UCSD-AML1 (cell line): ENCODE measurements at regions not wholly inside any gene's neighbourhood (a gene's known extent, or its start where the extent isn't known, plus 50 kb on each side); places are given as distances from the start of the nearest gene placed in this dataset.
"Not testable (repeated sequence)": the region's sequence is repeated elsewhere in the genome, so short reads cannot be mapped to it uniquely, and the experiment has no call there.

Source experiments
- DNase-seq: peaks from one replicate; lab custom pipeline; 2025; ENCODE audit not compliant: unreplicated experiment; lab: John Stamatoyannopoulos, UW

GRCh38 chr18:79595876-79596374 is 83.7 kb upstream of the CTDP1 start:
- no peak for DNase-seq

GRCh38 chr18:79596446-79597175 is 83.0 kb upstream of the CTDP1 start:
- no peak for DNase-seq

GRCh38 chr18:79597176-79597830 is 82.3 kb upstream of the CTDP1 start:
- no peak for DNase-seq

GRCh38 chr18:79597831-79598632 is 81.6 kb upstream of the CTDP1 start:
- DNase-seq: no peak

GRCh38 chr18:79598633-79599175 is 80.9 kb upstream of the CTDP1 start:
- DNase-seq: no peak

- DNase-seq: no peak
These were observed 80.1 kb upstream of the CTDP1 start for GRCh38 chr18:79599441-79599931.

- no peak for DNase-seq
These were observed 79.5 kb upstream of the CTDP1 start for GRCh38 chr18:79600141-79600540.

GRCh38 chr18:79600596-79600995 is 79.0 kb upstream of the CTDP1 start:
- no peak for DNase-seq

GRCh38 chr18:79601234-79601633 is 78.4 kb upstream of the CTDP1 start:
- no peak for DNase-seq

GRCh38 chr18:79603321-79604204 is 76.0 kb upstream of the CTDP1 start:
- DNase-seq: no peak

GRCh38 chr18:79604205-79604912 is 75.2 kb upstream of the CTDP1 start:
- no peak for DNase-seq

- no peak for DNase-seq
These were observed 74.4 kb upstream of the CTDP1 start for GRCh38 chr18:79604913-79605880.

- not testable (repeated sequence) for DNase-seq
These were observed 73.5 kb upstream of the CTDP1 start for GRCh38 chr18:79606071-79606470.

GRCh38 chr18:79606621-79607331 is 72.8 kb upstream of the CTDP1 start:
- DNase-seq: no peak

- DNase-seq: no peak
These were observed 72.1 kb upstream of the CTDP1 start for GRCh38 chr18:79607361-79607952.

GRCh38 chr18:79608069-79608468 is 71.5 kb upstream of the CTDP1 start:
- DNase-seq: no peak

GRCh38 chr18:79608535-79608934 is 71.1 kb upstream of the CTDP1 start:
- no peak for DNase-seq
